Upper lobe of left lung (tissue), 4 donors: ENCODE measurements at regions not wholly inside any gene's neighbourhood (a gene's known extent, or its start where the extent isn't known, plus 50 kb on each side); places are given as distances from the start of the nearest gene placed in this dataset.

Source experiments
- CTCF ChIP-seq, 6 experiments: fragments of 450-650 bp in 4 of 6; fragments of 200-600 bp in 2 of 6; sonication (generic) in 2 of 6; IDR thresholded peaks; one replicate each; pipeline ENCODE4 v1.5.1; 2016 to 2019; ENCODE audit warnings: antibody characterized with exemption in 6 of 6
- EP300 ChIP-seq, 4 donors: sonication (generic); formaldehyde crosslinking; IDR thresholded peaks; one replicate each; pipeline ENCODE4 v1.5.1; 2017; ENCODE audit warnings: antibody characterized with exemption in 4 of 4, control low read depth in 2 of 4
- POLR2A ChIP-seq, 4 donors: fragments of 450-650 bp; IDR thresholded peaks; one replicate each; pipeline ENCODE4 v1.5.1; 2016 to 2017; ENCODE audit warnings: antibody characterized with exemption in 4 of 4, mild to moderate bottlenecking in 2 of 4

- no peak for TF ChIP-seq CTCF (IDR thresholded peaks at IDR 0.05)
- no peak for TF ChIP-seq EP300 (IDR thresholded peaks at IDR 0.05)
- no peak for TF ChIP-seq POLR2A (IDR thresholded peaks at IDR 0.05)
Observed at GRCh38 chr12:58601529-58601928, 318.8 kb downstream of the LRIG3 start.
